ELF-1 (cell line): ENCODE measurements at regions not wholly inside any gene's neighbourhood (a gene's known extent, or its start where the extent isn't known, plus 50 kb on each side); places are given as distances from the start of the nearest gene placed in this dataset.
"Not testable (repeated sequence)": the region's sequence is repeated elsewhere in the genome, so short reads cannot be mapped to it uniquely, and the experiment has no call there.

Source experiments
- DNase-seq: peaks from one replicate; pipeline ENCODE4 v3.0.0-alpha.2; 2016; ENCODE audit warnings: low read depth, low spot score

DNA sequence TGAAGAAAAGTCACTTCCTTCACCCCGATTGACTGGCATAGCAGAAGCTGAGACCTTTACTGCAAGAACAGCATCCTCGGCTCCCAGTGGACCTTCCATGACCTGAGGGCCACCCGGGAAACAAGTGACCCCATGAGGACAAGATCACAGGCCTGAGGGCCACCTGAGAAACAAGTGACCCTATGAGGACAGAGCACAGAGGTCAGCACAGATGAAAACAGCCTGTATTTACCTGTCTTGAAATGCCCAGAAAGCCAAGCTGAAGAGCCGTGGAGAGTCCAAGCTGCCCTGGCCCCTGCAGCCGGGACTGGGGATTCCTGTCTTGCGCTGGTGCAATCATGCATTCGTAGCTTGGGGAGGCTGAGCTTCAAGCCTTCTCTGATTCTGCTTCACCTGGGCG lies 114.2 kb upstream of the SPACA7 start:
- no peak for DNase-seq

DNA sequence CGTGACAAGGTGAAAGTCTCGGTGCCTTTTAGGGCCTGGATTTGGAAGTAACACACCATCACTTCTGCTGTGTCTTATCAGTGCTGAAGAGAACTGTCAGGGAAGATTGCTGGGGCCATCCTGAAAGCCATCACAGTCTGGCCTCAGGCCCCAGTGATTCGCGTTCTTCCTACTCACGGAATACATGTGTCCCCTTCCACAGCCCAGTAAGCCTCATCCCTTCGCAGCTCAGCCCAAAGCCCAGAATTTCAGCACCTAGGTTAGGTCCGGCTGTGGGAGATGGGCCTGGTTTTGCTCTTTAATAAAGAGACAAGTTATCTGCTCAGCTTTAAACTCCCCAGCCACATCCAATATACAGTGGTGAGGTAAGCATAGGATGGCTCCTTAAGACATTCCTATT lies 113.0 kb upstream of the SPACA7 start:
- no peak for DNase-seq

DNA sequence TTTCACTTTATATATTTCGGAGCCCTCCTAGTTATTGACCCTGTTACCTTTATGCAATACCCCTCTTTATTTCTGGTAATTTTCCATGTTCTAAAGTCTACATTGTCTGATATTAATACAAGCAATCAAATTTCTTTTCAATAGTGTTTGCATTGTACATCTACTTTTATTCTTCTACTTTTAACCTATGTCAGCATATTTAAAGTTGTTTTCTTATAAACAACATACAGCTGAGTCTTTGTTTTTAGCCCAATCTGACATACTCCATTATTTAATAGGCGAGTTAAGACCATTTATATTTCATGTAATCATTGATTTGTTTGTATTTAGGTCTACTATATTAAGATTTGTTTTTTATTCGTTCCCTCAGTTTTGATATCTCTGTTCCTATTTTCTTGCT lies 108.5 kb upstream of the SPACA7 start:
- DNase-seq: no peak

DNA sequence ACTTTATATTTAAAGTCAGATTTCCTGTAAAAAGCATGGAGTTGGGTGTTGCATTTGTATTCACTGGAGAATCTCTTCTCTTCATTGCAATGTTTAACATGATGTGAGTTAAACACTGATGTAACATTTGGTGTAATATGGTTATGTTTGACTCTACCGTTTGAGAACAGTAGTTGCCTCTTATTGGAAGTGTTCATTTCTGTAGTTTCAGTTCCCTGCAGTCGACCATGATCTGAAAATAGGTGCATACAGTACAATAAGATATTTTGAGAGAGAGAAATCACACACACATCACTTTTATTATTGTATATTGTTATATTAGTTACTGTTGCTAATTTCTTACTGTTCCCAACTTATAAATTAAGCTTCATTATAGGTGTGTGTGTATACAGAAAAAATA lies 105.2 kb upstream of the SPACA7 start:
- no peak for DNase-seq

DNA sequence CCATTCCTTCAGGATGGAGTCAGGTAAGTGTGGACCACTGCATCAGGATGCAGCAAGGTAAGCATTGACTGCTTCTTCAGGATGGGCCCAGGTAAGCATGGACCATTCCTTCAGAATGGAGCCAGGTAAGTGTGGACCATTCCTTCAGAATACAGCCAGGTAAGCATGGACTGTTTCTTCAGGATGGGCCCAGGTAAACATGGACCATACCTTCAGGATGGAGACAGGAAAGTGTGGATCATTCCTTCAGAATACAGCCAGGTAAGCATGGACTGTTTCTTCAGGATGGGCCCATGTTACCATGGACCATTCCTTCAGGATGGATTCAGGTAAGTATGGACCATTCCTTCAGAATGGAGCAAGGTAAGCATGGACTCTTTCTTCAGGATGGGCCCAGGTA lies 89.4 kb upstream of the SPACA7 start:
- not testable (repeated sequence) for DNase-seq

DNA sequence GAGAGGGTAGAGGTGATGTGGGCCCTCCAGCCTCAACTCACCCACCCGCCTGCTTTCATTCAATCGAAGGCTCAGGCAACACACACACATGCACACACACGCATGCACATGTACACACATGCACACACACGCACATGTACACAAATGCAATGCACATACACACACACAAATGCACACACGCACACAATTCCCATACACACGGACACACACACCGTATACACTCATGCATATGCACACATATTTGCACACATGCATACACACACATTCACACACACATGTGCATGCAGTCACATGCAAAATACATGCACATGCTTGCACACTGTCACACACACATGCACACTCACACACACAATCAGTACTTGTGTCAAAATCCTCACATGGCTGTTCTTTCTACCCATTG lies 55.9 kb upstream of the SPACA7 start:
- DNase-seq: no peak

DNA sequence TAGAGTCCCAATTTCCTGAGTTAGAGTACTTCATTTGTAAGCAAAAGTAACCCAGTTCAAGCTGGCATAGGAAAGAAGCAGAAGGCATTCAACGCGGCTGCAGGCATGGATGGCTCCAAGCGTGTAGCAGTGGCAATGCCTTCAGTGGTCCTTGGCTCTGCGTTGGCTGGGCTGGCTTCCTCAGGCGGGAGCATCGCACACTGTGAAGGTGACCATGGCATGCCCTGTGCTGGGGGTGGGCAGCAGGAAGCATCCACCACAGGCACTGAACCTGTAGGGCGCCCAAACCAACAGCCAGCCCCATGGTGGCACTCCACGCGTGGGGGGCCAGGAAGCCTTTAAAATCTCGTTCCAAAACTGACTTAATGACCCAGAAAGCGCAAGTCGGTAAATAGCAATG lies 53.6 kb upstream of the SPACA7 start:
- DNase-seq: no peak

DNA sequence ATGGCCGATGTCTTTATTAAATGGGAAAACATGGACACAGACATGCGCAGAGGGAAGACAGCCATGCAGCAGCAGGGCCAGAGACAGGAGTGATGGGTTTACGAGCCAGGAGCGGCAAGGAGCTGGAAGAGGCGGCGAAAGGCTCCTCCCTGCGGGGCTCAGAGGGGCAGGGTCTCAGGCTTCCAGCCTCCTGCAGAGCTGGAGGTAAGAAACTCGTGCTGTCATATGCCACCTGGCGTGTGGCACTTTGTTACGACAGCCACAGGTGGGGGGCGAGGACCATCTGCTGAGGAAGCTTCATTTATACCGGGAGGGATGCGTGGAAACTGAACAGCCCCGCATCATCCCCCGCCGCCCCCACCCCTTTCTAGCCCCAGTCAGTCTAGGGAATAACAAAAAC lies 52.0 kb upstream of the SPACA7 start:
- DNase-seq: no peak

DNA sequence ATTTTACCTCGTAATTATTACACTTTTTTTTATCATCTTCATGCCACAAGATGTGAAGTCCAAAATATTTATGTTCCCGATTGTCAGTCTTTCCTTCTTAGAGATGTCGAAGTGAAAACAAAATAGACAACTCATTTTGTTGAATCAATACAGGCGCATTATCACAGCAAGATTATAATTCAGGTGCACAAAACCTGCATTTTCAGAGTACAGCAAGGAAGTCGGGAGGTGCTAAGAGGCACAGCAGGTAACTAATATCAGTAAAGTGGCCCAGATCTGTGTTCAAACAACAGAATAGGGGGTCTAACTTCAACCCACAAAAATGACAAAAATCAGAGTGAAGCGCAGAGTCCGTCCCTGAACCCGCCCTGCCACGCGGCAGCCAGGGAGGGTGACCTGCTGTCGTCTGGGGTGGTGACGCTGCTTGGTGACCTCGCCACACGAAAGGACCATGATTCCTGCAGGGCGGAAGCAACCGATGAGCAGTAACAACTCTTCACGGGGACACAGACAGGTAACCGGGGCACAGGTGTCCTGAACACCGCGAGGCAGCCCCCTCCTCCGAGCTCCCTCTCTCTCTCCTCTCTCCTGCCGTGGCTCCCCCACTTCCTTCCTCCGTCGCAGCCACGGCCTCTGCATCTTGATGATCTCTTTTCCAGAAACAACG lies 50.9 kb upstream of the SPACA7 start:
- DNase-seq: no peak

DNA sequence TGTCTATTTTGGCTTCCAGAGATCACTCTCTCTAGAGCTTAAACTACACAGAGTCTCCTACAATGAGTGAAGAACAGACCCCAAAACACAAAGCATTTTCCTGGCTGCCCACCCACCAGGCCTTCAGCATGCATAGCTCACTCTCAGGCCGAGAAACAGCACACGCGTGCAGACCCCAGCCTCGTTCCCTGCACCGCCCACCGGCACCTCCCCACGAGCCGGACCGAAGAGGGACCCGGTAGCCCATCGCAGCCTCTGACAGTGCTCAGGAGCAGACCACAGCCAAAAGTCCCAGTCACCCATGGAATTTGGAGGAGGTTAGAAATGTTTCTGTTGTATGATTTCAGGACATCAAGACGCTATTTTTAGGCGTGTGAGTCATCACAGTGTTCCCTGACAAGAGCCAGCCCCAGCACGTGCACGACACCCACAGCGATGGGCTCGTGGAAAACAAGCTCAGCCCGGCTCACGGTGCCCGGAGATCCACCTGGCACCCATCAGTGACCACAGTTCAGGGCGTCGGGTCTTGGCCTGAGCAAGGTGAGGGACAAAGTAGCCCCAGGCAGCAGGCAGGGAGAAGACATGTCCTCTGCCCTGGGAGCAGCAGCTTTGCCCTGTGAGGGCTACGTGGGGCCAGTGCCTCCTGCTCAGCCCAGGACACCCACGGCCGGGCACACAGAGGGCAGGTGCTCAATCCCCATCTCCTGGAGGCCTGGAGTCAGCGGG lies 50.1 kb upstream of the SPACA7 start:
- no peak for DNase-seq
